HG03095 (cell line): ENCODE measurements at regions not wholly inside any gene's neighbourhood (a gene's known extent, or its start where the extent isn't known, plus 50 kb on each side); places are given as distances from the start of the nearest gene placed in this dataset.

Experiments used
- ATAC-seq: cut with Tn5 transposase; IDR thresholded peaks from one replicate; pipeline ENCODE4 v1.9.1; 2021; ENCODE audit warnings: moderate library complexity; ENCODE audit not compliant: unreplicated experiment

DNA sequence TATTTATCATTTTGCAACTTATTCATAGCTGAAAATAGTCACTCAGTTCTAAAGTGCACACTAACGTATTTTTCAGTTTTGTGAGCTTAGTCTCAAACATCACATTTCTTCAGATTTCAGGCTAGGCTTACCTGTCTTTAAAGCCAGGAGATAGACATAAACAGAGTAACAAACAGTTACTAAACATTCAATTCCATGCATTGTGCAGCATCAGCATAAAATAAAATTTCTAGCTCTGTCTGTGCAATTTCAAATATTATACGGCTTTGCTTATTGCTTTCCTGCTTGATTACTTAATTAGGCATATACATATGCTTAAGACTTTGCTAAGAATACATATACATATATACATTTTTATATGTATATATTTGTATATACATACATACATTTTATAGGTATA lies 637.0 kb downstream of the NR4A2 start:
- ATAC-seq, result no peak

DNA sequence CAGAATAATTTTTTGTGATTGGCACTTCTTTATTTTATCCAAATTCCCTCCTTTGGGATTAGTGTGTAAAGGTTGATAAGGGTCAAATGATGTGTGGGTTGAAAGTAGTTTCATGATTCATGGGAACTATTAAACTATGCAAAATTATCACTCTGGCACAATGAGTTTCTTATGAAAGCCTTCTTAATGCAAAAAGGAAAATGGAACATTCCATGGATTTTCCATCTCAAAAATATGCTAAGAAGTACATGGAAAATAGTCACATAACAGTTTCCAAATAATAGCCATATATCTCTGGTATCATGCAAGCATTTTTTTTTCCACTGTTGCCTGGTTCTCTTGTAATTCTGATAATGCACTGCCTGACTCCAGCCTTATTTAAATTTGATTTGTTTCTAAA lies 639.7 kb downstream of the NR4A2 start:
- ATAC-seq, result no peak

DNA sequence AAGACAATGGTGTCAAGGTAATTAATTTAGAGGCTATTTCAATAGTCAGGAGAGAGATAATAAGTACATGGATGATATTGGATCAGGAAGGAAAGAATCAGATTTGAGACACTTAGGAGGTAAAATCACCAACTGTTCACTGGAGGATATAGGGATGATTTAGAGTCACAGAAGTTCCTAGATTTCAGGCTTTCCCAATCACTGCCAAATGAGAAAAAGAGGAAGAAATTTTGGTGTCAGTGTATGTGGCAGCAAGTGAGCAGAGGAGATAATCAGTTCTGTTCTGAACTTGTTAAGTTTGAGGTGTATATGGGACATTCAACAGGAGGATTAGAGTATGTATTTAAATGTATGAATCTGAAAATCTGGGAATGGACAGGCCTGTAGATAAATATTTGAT lies 640.4 kb downstream of the NR4A2 start:
- no peak for ATAC-seq

DNA sequence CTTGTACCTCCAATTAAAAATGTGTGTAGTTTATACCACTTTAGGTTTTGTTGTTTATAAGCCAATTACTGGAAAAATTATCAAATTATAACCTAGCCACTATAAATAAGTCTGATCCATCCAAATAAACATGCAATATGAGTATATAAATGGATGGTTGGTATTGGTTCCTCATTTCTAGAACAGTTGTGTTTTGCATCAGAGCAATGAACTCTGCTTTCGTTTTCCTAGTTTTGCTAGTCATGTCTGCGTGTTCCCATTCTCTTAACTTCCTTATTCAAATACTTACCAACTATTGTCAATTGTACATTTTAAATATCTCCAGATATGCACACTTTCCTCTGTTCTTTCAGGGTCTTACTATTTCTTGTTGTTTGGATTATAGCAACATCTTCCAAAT lies 641.7 kb downstream of the NR4A2 start:
- ATAC-seq, result peak; percentile 91

DNA sequence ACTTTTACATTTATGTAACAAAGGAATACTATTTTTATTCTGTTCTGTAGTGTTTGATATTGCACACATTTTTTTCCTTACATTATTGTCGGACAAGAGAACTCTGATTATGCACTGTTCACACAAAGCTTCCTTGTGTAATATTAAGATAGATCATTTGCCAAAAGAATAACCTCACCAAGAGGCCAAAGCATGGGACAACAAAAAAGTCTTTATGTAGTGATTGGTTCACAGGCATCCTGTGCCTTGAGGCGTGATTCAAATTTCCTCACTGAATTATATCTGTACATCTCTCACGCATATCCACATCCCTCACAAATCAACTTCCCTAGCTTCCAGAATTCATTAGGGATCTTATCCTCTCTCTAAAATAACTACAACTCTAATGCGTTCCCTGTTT lies 642.7 kb downstream of the NR4A2 start:
- ATAC-seq, result no peak

DNA sequence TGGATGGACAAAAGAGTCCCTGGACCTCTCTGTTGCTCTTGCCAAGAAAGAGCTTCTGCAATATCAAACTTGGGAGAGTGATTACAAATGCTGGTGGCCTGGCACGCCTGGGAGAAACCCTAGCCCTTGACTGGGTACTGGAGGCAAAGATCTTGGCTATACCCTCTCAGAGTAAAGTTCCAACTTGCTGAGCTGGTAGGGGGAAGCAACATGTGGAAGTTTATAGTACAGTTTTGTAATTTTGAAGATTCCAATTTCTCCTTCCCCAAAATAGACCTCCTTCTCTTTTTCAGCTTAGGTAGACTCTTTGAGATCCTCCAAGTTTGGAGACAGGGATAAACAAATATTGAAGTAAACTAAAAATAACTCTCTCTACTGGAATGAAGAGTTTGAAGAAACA lies 645.3 kb downstream of the NR4A2 start:
- ATAC-seq, result no peak

DNA sequence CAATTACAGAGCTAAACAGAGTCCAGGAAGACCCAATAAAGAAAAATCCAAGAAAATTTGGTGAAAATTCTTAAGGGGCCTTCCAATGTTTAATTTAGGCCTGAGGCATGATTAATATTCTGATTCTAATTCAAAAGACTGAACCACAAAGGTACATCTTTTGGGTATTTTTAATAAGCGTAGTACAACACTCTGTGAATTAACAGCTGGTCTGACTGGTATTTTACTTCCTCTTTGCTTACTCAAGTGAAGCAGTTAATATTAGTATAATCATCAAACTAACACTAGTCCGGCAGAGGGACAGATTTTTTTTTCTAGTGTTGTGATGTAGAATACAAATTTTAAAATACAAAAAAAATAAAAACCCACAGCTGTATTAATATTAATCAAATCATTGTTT lies 652.9 kb downstream of the NR4A2 start:
- ATAC-seq, result no peak

DNA sequence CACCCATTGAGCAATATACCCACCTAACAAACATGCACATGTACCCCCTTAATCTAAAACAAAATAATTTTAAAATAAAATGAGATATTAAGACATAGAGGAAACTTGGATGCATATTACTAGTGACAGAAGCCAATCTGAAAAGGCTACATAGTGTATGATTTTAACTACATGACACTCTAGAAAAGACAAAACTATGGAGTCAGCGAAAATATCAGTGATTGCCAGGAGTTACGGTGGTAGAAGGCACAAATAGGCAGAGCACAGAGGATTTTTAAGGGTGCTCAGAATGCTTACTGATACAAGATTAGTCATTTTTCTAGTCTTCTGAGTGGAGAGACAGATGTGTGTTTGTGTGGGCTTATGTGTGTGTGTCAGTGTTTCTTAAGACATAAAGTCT lies 656.6 kb downstream of the NR4A2 start:
- no peak for ATAC-seq

DNA sequence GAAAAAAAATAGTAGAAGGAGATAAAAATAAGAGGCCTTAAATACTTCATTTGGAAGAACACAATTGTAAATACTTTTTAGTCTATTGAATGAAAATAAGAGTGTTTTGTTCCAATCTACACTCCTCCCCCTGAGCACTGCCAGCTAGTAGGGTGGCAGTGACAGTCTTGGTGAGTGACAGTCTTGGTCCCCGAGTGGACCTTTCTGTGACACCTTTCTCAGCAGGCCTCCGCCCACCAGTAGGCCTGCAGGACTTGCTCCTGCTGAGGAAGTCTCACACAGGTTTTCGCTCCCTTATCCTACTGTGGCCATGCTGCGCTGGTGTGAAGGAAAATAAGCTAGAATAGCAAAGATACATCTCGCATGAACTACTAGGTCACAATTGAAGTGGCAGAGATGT lies 666.8 kb downstream of the NR4A2 start:
- ATAC-seq, result no peak

DNA sequence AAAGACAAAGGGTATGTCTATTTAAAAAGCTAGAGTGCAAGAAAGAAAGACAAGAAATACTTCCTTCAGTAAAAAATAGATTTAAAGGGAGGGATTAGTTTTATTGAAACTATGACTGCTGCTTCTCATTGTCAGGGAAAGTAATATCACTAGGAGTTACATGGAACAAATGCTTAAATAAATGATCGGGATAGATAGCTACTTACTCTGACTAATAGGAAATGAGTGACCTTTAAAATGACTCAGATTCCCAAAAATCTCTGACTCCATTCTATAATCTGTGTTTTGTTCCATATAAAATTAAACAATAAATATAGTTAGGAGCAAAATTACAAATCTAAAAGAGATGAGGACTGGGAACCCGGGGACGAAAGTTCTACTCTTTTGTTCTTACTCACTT lies 669.3 kb downstream of the NR4A2 start:
- no peak for ATAC-seq

DNA sequence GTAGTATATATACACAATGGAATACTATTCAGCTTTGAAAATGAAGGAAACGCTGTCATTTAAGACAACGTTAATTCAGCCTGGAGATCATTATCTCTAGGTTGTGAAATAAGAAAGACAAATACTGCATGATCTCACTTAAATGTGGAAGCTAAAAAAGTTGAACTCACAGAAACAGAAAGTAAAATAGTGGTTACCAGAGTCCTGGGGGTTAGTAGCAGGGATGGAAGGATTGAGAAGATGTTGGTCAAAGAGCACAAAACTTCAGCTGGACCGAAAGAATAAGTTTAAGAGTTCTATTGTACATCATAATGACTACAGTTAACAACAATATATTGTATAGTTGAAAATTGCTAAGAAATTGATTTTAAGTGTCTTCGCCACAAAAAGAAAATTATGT lies 670.3 kb downstream of the NR4A2 start:
- ATAC-seq, result no peak

DNA sequence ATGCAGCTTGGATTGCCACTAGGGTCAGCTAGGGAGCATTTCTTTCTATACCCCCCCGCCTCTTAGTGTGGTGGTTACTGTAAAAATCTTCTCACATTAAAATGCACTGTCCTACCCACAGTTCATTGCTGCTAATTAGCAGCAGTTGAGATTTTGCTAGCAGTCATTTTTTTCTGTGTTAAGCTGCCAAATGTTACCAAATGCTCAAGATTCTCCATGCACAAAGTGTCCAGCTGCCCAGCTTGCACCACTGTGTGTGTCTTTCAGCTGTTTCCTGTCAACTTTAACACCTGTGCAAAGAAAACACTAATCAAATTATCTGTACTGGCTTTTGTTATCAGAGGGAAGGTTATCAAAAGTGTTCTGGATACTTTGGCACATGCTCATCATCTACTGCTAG lies 679.3 kb downstream of the NR4A2 start:
- no peak for ATAC-seq

DNA sequence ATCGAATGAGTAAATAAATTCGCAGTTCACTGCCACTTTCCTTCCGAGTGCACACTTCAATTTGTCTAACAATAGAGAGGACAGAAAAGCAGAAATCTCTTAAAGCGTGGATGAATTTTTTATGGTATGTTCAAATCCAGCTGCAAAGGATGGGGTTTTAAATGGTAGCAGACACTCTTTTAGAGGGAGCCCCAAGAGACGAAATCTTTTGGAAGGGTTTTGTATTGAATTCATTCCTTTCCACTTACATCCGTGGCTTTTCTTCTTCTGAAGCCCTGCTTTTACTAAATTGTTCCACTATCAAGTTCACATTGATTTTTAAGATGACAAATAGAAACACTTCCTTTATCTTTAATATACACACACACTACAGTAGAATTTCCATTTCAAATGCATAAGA lies 680.7 kb downstream of the NR4A2 start:
- ATAC-seq, result no peak

DNA sequence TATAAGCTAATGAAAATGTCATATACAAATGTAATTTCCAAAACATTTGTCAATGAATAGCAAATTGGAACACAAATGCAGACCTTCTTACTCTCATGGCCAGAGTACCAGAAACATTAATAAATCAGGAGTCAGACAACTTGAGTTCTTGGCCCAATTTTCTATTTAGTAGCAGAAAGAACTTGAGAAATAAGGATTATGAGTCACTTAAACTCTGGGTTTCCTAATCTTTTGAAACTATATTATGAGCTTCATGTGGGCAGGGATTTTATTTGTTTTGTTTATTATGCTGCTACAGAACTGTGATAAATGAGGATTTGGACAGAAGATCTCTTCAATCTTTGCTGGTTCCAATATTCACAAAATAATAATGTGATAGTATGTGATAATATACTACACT lies 686.7 kb downstream of the NR4A2 start:
- no peak for ATAC-seq

DNA sequence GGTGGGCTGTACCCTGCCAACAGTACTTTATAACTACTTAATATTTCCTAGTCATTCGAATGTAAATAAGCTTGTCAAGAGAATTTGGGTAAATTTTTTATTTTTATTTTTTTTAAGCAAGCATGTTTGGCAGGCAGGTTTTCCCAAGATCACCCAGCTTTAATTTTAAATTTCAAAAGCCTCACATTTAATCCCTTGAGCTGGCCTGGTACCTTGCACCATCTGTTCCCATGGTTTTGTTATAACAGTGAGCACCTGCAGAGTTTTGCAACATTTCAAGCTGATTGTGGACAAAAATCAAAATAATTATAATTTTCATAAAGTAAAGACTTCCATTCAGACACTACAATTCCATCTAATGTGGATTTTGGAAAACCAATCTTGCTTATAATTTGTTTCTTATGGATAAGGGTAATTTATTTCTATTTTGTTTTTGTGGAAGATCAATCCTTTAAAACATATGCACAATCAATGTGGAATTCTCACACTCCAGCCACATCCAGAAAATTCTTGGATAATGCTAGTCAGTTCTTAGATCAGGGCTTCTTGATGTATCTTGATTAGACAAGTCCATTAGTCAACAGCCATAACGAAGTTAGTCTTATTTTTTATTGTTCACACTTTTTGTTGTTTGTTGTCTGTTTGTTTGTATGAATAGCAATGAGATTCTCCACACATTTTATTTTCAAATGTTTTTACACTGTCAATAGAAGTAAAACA lies 689.3 kb downstream of the NR4A2 start:
- ATAC-seq, result no peak

DNA sequence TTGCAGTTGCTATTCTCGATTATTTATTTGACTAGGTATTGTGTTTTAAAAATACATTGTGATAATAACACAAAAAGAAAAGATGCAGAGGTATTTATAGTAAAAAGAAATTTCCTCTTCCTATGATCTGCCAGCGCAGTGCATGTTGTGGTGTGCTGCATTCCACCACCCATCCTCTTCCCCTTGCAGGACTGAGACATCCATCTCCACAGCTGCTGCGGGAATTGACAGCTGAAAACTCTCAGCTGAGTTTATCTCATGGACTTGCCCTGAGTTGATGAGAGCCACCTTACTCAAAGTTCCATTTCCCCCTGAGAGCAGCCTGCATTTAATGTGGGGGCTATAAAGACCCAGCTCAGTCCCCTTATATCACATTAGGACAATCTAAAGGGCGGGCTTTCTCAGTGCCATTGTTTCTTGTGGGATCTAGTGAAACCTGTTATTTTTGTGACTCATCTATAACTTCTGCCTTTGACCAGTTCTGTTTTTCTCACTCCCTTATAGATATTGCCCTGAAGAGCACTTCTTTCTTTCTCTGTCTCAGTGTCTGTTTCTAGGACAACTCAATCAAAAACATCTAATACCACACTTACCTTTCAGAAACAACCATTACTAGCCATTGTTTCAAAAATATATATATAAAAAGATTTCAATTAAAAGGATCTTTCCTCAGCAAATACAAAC lies 698.5 kb downstream of the NR4A2 start:
- ATAC-seq, result peak; percentile 51

DNA sequence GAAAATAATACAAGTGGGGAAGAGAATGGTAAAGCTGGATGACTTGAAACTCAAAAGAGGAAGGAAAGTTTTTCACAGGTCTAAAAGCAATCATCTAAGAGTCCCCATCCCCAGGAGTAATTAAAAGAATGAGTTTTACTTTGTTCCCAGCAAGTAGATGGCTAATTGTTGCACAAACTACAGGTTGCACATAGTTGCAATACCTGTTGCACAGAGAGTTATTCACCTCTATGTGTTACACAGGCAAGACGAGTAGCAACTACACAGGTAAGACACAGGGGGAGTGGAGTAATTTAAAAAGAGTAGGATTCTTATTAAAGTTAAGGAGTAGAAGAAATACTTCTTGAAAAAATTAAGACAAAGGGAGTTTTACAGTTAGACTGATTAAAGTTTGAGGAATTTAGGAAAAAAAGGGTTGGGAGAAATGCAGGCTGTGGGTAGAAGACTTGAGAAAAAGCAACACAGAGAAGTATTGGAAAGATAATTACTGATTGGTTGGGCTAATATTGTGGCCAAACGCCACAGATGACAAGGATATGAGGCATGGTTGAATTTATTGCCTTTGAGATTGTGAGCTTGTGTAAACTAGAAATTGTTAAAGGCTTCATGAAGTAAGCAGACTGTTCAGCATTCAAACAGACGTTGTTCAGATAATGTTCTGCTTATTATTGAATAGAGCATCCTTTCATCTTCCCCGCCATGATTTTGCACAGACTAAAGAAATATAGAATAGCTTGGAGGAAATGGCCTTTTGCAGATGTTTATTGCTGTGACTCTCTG lies 699.3 kb downstream of the NR4A2 start:
- no peak for ATAC-seq

DNA sequence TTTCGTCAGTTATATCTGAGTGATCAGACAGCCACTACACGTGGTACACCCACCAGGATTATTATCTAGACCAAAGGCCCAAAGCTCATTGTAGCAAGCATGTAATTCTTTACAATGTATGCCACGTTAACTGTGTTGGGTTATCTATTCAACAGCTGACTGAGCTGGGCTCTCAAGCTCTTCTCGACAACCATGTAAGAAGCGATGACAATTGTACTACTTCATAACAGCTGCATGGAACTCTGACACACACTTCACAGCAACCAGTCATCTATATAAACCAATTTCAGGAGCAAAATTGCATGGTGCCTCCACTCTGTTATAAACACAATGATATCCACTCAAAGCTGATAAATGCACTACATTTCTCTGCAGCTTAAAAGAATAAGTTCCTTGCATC lies 701.8 kb downstream of the NR4A2 start:
- no peak for ATAC-seq

DNA sequence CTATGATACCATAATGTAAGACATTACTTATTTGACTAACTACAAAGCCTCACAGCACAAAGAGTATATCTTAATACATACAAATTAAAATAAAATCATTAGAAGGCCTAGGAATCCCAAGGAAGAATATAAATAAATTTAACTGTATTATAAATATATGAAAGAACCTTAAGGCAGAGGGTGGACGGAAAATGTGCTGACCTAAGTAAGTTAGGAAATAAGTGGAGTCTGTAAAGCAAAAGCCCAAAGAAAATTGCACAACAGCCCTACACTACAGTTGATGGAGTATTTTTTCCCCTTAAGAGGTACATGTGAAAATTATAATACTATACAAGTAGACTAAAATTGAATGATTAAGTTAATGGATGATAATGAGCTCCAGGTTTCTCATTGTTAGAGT lies 710.1 kb downstream of the NR4A2 start:
- ATAC-seq, result no peak

DNA sequence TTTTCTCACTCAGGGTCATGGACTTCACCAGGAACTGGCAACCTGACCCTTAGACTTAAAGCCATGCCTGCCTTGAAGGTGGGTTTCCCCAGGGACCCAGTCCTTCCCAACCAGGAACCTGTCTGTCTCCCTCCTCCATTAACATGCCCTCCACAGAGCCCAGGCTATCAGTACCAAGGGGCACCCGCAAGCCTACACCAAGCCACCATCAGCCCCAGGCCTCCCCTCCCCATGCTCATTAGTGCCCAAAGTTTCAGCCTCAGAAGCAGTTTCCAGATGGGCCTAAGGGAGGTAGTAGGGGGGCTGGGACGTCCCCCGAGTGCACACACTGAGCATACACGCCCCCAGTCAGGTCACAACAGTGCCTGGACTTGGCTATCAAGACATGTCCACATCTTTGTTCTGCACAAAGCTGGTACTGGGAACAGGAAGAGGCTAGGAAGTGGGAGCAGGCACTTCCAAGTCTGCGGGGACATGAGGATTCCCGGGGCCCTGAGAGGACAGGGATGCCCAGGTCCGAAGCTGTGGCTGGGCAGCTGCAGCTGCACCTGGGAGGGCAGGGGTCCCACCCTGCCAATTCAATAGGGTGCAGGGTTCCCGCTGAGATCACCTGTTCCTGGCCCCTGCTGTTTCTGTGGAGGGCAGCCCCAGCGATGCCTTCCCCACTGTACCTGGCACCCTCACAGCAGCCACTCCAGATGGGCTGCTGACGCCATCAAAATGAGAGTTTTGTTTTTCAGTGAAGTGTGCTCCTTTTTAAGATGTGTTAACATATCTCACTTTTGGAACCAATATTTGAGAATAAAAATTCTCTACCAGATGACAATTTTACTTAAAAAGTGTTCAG lies 731.4 kb downstream of the NR4A2 start:
- no peak for ATAC-seq

DNA sequence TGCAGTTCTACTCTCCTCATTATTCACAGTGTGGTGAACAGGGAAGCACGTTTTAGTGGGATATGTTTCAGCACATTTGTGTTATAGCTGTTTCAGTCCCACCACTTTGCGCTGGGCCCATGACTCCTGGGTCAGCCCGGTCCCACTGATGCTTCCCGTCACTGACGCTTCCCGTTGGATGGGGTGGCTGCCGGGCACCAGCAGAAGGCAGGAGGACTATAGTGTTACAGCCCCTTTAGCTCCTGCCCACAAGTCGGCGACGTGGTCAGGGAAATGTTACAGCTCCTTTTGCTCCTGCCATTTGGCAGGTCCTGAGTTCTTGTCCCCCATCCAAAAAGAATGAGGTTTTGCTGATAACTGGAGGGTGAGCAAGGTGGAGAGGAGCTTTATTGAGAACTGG lies 732.2 kb downstream of the NR4A2 start:
- no peak for ATAC-seq
